WTC11 (cell line): ENCODE measurements at regions not wholly inside any gene's neighbourhood (a gene's known extent, or its start where the extent isn't known, plus 50 kb on each side); places are given as distances from the start of the nearest gene placed in this dataset.

Experiments used
- ATF2 ChIP-seq: sonication (generic); formaldehyde crosslinking; IDR thresholded peaks from 2 replicates; pipeline ENCODE4 v1.8.1; 2022; ENCODE audit warnings: low read depth, missing genetic modification reagents, borderline replicate concordance
- ATF6 ChIP-seq: sonication (generic); formaldehyde crosslinking; IDR thresholded peaks from 2 replicates; pipeline ENCODE4 v1.8.1; 2023; ENCODE audit warnings: mild to moderate bottlenecking, missing genetic modification reagents
- CTCF ChIP-seq: fragments of 200-600 bp; IDR thresholded peaks from 2 replicates; pipeline ENCODE4 v1.8.0; 2022; ENCODE audit warnings: antibody characterized with exemption
- FOXK1 ChIP-seq: sonication (generic); formaldehyde crosslinking; IDR thresholded peaks from 2 replicates; pipeline ENCODE4 v1.8.0; 2022; ENCODE audit warnings: mild to moderate bottlenecking, moderate library complexity, missing genetic modification reagents
- TF ChIP-seq, protein P1 (sequence below): sonication (generic); formaldehyde crosslinking; conservative IDR thresholded peaks from 2 replicates; pipeline ENCODE4 v1.8.1; 2022; ENCODE audit warnings: mild to moderate bottlenecking, missing genetic modification reagents

DNA sequence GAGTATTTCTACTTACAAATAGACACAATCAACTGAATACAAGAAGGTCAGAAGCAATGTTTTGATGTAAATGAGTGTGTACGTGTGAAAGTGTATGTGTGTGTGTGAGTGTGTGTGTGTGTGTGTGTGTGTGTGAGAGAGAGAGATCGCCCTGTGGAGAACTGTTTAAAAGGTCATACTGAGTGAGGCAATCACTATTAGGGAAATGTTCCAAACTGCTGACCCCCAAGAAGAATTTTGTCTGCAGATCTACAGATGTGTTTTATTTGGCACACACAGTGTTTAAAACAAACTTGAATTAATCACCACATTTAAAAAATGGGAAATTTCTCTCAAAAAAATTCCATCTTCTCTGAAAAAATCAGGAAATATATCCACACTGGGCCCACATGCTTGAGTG, 1069.1 kb downstream of the SLC6A15 start:
- no peak for TF ChIP-seq ATF2
- no peak for TF ChIP-seq CTCF
- TF ChIP-seq, protein P1, sequence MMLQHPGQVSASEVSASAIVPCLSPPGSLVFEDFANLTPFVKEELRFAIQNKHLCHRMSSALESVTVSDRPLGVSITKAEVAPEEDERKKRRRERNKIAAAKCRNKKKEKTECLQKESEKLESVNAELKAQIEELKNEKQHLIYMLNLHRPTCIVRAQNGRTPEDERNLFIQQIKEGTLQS: no peak
- no peak for TF ChIP-seq ATF6 (CRISPR knock-in tag)
- no peak for TF ChIP-seq FOXK1 (CRISPR knock-in tag)
